ENCODE measurements at regions not wholly inside any gene's neighbourhood (a gene's known extent, or its start where the extent isn't known, plus 50 kb on each side); places are given as distances from the start of the nearest gene placed in this dataset.

DNA sequence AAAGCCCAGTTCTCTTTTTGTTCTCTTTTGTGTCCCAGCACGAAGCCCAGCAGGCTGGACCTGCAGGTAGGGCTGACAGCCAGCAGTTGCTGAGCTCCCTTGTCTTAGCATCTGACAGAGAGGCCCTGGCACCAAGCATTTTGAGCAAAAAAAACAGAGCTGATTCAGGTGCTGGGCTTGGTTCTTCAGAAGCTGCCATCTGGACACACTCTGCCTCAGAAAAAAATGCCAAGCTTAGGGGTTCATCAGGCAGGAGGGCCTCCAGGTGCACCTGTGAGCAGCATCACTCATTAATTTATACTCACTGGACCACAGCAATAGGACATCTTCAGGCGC, 167.1 kb upstream of the PLD5 start:
- DNase-seq: no peak
- no peak for TF ChIP-seq POLR2A (IDR thresholded peaks at IDR 0.05)
- TF ChIP-seq, protein P1, sequence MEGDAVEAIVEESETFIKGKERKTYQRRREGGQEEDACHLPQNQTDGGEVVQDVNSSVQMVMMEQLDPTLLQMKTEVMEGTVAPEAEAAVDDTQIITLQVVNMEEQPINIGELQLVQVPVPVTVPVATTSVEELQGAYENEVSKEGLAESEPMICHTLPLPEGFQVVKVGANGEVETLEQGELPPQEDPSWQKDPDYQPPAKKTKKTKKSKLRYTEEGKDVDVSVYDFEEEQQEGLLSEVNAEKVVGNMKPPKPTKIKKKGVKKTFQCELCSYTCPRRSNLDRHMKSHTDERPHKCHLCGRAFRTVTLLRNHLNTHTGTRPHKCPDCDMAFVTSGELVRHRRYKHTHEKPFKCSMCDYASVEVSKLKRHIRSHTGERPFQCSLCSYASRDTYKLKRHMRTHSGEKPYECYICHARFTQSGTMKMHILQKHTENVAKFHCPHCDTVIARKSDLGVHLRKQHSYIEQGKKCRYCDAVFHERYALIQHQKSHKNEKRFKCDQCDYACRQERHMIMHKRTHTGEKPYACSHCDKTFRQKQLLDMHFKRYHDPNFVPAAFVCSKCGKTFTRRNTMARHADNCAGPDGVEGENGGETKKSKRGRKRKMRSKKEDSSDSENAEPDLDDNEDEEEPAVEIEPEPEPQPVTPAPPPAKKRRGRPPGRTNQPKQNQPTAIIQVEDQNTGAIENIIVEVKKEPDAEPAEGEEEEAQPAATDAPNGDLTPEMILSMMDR (IDR thresholded peaks at IDR 0.05 in 8 of 11, conservative IDR thresholded peaks at IDR 0.05 in 3 of 11): no peak
- no peak for TF ChIP-seq POLR2AphosphoS5 (IDR thresholded peaks at IDR 0.05)
- H3K27me3 ChIP-seq (replicated peaks in 1 of 7): no peaks in the 10 kb centered on the region
- H3K27ac ChIP-seq: no peak overlapping the region
- peak overlapping the region in 1 of 8 donors; percentile 6 for H3K4me3 ChIP-seq
- peaks cover 0 to 5% (median 0%) of the 10 kb centered on the region in 8 donors for H3K9me3 ChIP-seq
- no peaks in the 10 kb centered on the region for H3K36me3 ChIP-seq
- peaks cover 0 to 6% (median 0%) of the 10 kb centered on the region in 6 donors for H3K4me1 ChIP-seq
- 40 to 68% (median 65%) methylated on average over 1 to 2 of the region's 2 CpGs for WGBS, 5 donors
- intact Hi-C loops (cut with DNase I; ENCODE audit: low total_unique reads): no loop called here

DNA sequence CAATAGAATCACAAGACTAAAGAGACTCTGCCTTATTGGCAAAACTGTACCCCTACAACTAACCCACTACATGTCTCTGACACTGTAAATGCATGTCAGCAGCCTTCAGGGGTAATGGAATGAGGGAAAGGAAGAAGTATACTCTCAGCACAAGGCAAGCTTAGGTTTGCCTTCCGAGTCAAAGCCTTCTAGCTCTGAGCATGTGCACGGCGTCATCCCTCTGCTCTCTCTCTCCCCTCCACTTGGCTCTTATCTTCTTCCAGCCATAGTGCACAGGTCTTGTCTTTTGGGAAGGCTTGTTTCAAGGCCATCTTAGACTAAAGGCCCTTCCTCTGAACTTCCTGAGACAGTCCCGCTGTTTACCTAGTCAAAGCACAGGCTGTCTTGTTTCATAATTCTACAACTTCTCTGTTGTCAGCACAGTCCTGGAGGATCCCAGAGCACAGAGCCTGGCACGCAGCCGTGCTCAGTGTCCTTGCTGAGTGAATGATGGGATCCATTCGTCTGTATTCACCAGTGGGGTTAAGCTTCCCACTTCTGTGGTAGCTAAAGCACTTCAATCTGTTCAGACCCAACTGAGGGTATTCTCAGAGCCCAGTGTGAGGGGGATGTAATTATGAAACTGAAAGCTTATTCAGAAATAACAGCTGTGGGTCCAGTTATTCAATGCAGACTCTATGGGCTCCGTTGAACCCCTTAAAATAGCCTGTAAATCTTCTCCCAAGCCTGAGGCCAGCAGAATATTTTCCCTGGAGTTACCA, 166.5 kb upstream of the PLD5 start:
- no peak for DNase-seq
- intact Hi-C loops (cut with DNase I; ENCODE audit: low total_unique reads): no loop called here
- Histone ChIP-seq H3K4me1 (peaks cover 0 to 6% (median 0%) of the 10 kb centered on the region in 6 donors), H3K9me3 (peaks cover 0 to 5% (median 0%) of the 10 kb centered on the region in 8 donors), H3K27ac (no peak overlapping the region), H3K36me3 (no peaks in the 10 kb centered on the region), H3K27me3 (replicated peaks in 1 of 7) (no peaks in the 10 kb centered on the region), H3K4me3 (peak overlapping the region in 2 of 8 donors; percentile 6 to 30)
- WGBS, 5 donors: 58 to 78% (median 67%) methylated on average over 8 of the region's 8 CpGs
- no peak for TF ChIP-seq POLR2A (IDR thresholded peaks at IDR 0.05)
- TF ChIP-seq, protein P1 (IDR thresholded peaks at IDR 0.05 in 8 of 11, conservative IDR thresholded peaks at IDR 0.05 in 3 of 11): no peak
- TF ChIP-seq POLR2AphosphoS5 (IDR thresholded peaks at IDR 0.05): no peak

DNA sequence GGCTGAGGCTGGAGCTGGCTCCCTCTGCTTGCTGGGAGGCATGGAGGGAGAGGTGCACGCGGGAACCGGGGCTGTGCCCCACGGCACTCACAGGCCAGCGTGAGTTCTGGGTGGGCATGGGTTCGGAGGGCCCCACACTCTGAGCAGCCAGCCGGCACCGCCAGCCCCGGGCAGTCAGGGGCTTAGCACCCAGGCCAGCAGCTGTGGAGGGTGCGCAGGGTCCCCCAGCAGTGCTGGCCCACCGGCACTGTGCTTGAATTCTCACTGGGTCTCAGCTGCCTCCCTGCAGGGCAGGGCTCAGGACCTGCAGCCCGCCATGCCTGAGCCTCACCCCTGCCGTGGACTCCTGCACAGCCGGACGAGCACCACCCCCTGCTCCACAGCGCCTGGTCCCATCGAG, 164.9 kb upstream of the PLD5 start:
- Histone ChIP-seq H3K4me3 (no peak overlapping the region), H3K27me3 (replicated peaks in 1 of 7) (no peaks in the 10 kb centered on the region), H3K4me1 (peaks cover 0 to 6% (median 0%) of the 10 kb centered on the region in 6 donors), H3K9me3 (peaks cover 0 to 5% (median 0%) of the 10 kb centered on the region in 8 donors), H3K36me3 (no peaks in the 10 kb centered on the region), H3K27ac (no peak overlapping the region)
- intact Hi-C loops (cut with DNase I; ENCODE audit: low total_unique reads): no loop called here
- TF ChIP-seq, protein P1 (IDR thresholded peaks at IDR 0.05 in 8 of 11, conservative IDR thresholded peaks at IDR 0.05 in 3 of 11): no peak
- no peak for TF ChIP-seq POLR2AphosphoS5 (IDR thresholded peaks at IDR 0.05)
- TF ChIP-seq POLR2A (IDR thresholded peaks at IDR 0.05): no peak
- WGBS, 5 donors: 76 to 100% (median 81%) methylated on average over 3 to 17 of the region's 17 CpGs
- no peak for DNase-seq

DNA sequence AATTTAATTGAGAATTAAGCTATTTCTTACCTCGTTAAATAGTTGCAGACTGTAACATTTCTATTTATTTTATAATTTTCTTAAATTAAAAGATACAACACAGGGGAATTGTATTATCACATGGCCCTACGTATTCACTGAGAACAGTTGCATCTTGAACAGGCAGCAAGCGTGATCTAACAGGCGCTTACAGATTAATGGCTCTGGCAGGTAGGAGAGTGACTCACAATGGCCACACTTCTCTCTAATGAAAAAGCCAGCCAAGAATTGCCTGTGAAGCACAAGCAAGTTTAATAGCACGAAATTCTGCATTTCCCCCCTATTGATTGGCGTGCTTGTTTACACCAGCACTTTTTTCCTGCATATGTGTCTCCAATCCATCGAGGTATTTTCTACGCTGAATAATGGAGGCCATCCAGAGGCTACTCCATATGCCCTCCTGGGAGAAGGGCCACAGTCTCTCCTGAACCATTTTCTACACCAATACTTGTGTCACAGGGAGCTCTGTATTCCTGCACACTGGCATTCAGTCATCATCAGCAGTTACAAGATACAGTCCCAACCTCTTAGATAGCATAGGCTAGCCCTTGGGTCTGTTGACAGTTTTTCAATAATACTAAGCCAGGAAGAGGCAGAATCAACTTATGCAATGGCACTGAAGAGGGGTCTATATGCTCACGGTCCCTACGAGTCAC, 150.6 kb upstream of the PLD5 start:
- TF ChIP-seq POLR2AphosphoS5 (IDR thresholded peaks at IDR 0.05) (no peak), POLR2A (IDR thresholded peaks at IDR 0.05) (no peak)
- TF ChIP-seq, protein P1 (IDR thresholded peaks at IDR 0.05 in 8 of 11, conservative IDR thresholded peaks at IDR 0.05 in 3 of 11): no peak
- H3K4me1 ChIP-seq: no peaks in the 10 kb centered on the region
- H3K36me3 ChIP-seq: no peaks in the 10 kb centered on the region
- 78 to 86% (median 83%) methylated on average over 10 of the region's 10 CpGs for WGBS, 5 donors
- intact Hi-C loops (cut with DNase I; ENCODE audit: low total_unique reads): no loop called here
- no peaks in the 10 kb centered on the region for H3K27me3 ChIP-seq (replicated peaks in 1 of 7)
- no peak for DNase-seq
- no peak overlapping the region for H3K4me3 ChIP-seq
- no peak overlapping the region for H3K27ac ChIP-seq
- peaks cover 0 to 3% (median 0%) of the 10 kb centered on the region in 8 donors for H3K9me3 ChIP-seq

Data from spleen (tissue), 11 donors.